SHP77 treated with DMSO at 0.1 percent for 48 hours (cell line): ENCODE measurements at regions not wholly inside any gene's neighbourhood (a gene's known extent, or its start where the extent isn't known, plus 50 kb on each side); places are given as distances from the start of the nearest gene placed in this dataset.

Experiments used
- DNase-seq: peaks from one replicate; lab custom pipeline; 2025; lab: John Stamatoyannopoulos, UW

- no peak for DNase-seq
These were observed 410.7 kb upstream of the KIRREL3 start for GRCh38 chr11:127411283-127411682.

GRCh38 chr11:127395034-127395433, 394.5 kb upstream of the KIRREL3 start:
- no peak for DNase-seq

GRCh38 chr11:127393460-127393997, 393.0 kb upstream of the KIRREL3 start:
- DNase-seq = no peak

GRCh38 chr11:127392575-127392974, 392.0 kb upstream of the KIRREL3 start:
- DNase-seq = no peak

GRCh38 chr11:127390465-127390864, 389.9 kb upstream of the KIRREL3 start:
- DNase-seq = no peak

GRCh38 chr11:127385071-127385470, 384.5 kb upstream of the KIRREL3 start:
- DNase-seq = no peak

- no peak for DNase-seq
These were observed 382.5 kb upstream of the KIRREL3 start for GRCh38 chr11:127383026-127383425.

- no peak for DNase-seq
These were observed 380.7 kb upstream of the KIRREL3 start for GRCh38 chr11:127381247-127381646.

GRCh38 chr11:127379686-127380085, 379.1 kb upstream of the KIRREL3 start:
- DNase-seq = no peak

- no peak for DNase-seq
These were observed 375.7 kb upstream of the KIRREL3 start for GRCh38 chr11:127376301-127376700.

- no peak for DNase-seq
These were observed 368.8 kb upstream of the KIRREL3 start for GRCh38 chr11:127369356-127369755.

- no peak for DNase-seq
These were observed 362.3 kb upstream of the KIRREL3 start for GRCh38 chr11:127362754-127363308.

- DNase-seq = no peak
These were observed 357.6 kb upstream of the KIRREL3 start for GRCh38 chr11:127358160-127358559.

- DNase-seq = no peak
These were observed 349.9 kb upstream of the KIRREL3 start for GRCh38 chr11:127350476-127350875.

GRCh38 chr11:127345819-127346459, 345.4 kb upstream of the KIRREL3 start:
- no peak for DNase-seq

- DNase-seq = no peak
These were observed 339.9 kb upstream of the KIRREL3 start for GRCh38 chr11:127340438-127340837.

GRCh38 chr11:127339376-127339775, 338.8 kb upstream of the KIRREL3 start:
- DNase-seq = no peak

- DNase-seq = no peak
These were observed 338.1 kb upstream of the KIRREL3 start for GRCh38 chr11:127338380-127339259.

- no peak for DNase-seq
These were observed 333.9 kb upstream of the KIRREL3 start for GRCh38 chr11:127334466-127334865.

- no peak for DNase-seq
These were observed 332.3 kb upstream of the KIRREL3 start for GRCh38 chr11:127332896-127333295.

GRCh38 chr11:127330044-127330443, 329.5 kb upstream of the KIRREL3 start:
- DNase-seq = no peak

GRCh38 chr11:127308291-127308690, 307.7 kb upstream of the KIRREL3 start:
- no peak for DNase-seq

GRCh38 chr11:127307700-127308099, 307.1 kb upstream of the KIRREL3 start:
- no peak for DNase-seq
